ENCODE measurements at regions not wholly inside any gene's neighbourhood (a gene's known extent, or its start where the extent isn't known, plus 50 kb on each side); places are given as distances from the start of the nearest gene placed in this dataset.

- TF ChIP-seq CTCF (IDR thresholded peaks at IDR 0.05; ENCODE audit: poor library complexity), result no peak
- TF ChIP-seq EZH2phosphoT487 (IDR thresholded peaks at IDR 0.05; ENCODE audit: low read depth, severe bottlenecking, unreplicated experiment), result no peak
These were observed 52.3 kb upstream of the TOMM7 start for GRCh38 chr7:22874904-22875303.
